ENCODE measurements at regions not wholly inside any gene's neighbourhood (a gene's known extent, or its start where the extent isn't known, plus 50 kb on each side); places are given as distances from the start of the nearest gene placed in this dataset.
A peak's percentile ranks its signal among the peaks of the same experiment; 100 is the strongest.

- no peak for DNase-seq (ENCODE audit: low read depth in 2 of 2)
Observed at GRCh38 chr7:116310141-116310540, 99.8 kb downstream of the TES start.

- DNase-seq (ENCODE audit: low read depth in 2 of 2), result no peak
Observed at GRCh38 chr7:116311259-116311658, 100.9 kb downstream of the TES start.

GRCh38 chr7:116311816-116312471 is 101.6 kb downstream of the TES start:
- no peak for DNase-seq (ENCODE audit: low read depth in 2 of 2)

- no peak for DNase-seq (ENCODE audit: low read depth in 2 of 2)
Observed at GRCh38 chr7:116315293-116315692, 105.0 kb downstream of the TES start.

GRCh38 chr7:116315803-116316202 is 105.5 kb downstream of the TES start:
- no peak for DNase-seq (ENCODE audit: low read depth in 2 of 2)

GRCh38 chr7:116316838-116317628 is 106.7 kb downstream of the TES start:
- peak; percentile 8 to 16 for DNase-seq (ENCODE audit: low read depth in 2 of 2)

- DNase-seq (ENCODE audit: low read depth in 2 of 2), result no peak
Observed at GRCh38 chr7:116317907-116318306, 107.6 kb downstream of the TES start.

- no peak for DNase-seq (ENCODE audit: low read depth in 2 of 2)
Observed at GRCh38 chr7:116322541-116322940, 112.2 kb downstream of the TES start.

GRCh38 chr7:116324582-116324981 is 114.2 kb downstream of the TES start:
- no peak for DNase-seq (ENCODE audit: low read depth in 2 of 2)

- no peak for DNase-seq (ENCODE audit: low read depth in 2 of 2)
Observed at GRCh38 chr7:116325517-116325916, 115.2 kb downstream of the TES start.

- DNase-seq (ENCODE audit: low read depth in 2 of 2), result no peak
Observed at GRCh38 chr7:116327135-116327534, 116.8 kb downstream of the TES start.

- DNase-seq (ENCODE audit: low read depth in 2 of 2), result no peak
Observed at GRCh38 chr7:116327752-116328151, 117.4 kb downstream of the TES start.

- DNase-seq (ENCODE audit: low read depth in 2 of 2), result no peak
Observed at GRCh38 chr7:116328161-116328560, 117.8 kb downstream of the TES start.

- no peak for DNase-seq (ENCODE audit: low read depth in 2 of 2)
Observed at GRCh38 chr7:116329686-116330503, 119.6 kb downstream of the TES start.

GRCh38 chr7:116331020-116331419 is 120.7 kb downstream of the TES start:
- no peak for DNase-seq (ENCODE audit: low read depth in 2 of 2)

- no peak for DNase-seq (ENCODE audit: low read depth in 2 of 2)
Observed at GRCh38 chr7:116332766-116333165, 122.4 kb downstream of the TES start.

- no peak for DNase-seq (ENCODE audit: low read depth in 2 of 2)
Observed at GRCh38 chr7:116334555-116334954, 124.2 kb downstream of the TES start.

- no peak for DNase-seq (ENCODE audit: low read depth in 2 of 2)
Observed at GRCh38 chr7:116337018-116337417, 126.7 kb downstream of the TES start.

GRCh38 chr7:116337800-116338199 is 127.5 kb downstream of the TES start:
- no peak for DNase-seq (ENCODE audit: low read depth in 2 of 2)

- DNase-seq (ENCODE audit: low read depth in 2 of 2), result no peak
Observed at GRCh38 chr7:116339564-116339963, 129.2 kb downstream of the TES start.

- DNase-seq (ENCODE audit: low read depth in 2 of 2), result no peak
Observed at GRCh38 chr7:116340201-116340847, 130.0 kb downstream of the TES start.

Data from stimulated activated CD8-positive, alpha-beta memory T cell treated with anti-CD3 and anti-CD28 coated beads, Interleukin-15, amount 100 ng/mL, for 48 hours (primary cell).